AG09319 (cell line): ENCODE measurements at regions not wholly inside any gene's neighbourhood (a gene's known extent, or its start where the extent isn't known, plus 50 kb on each side); places are given as distances from the start of the nearest gene placed in this dataset.

Experiments used
- DNase-seq: peaks from one replicate; pipeline ENCODE4 v3.0.0-alpha.2; 2010; ENCODE audit warnings: low read depth; ENCODE audit errors: extremely low read depth
- TF ChIP-seq, protein P1 (sequence below): IDR thresholded peaks from 2 replicates; pipeline ENCODE4 v1.5.1; 2011; ENCODE audit warnings: low read depth, mild to moderate bottlenecking, inconsistent platforms, low read length, moderate library complexity

DNA sequence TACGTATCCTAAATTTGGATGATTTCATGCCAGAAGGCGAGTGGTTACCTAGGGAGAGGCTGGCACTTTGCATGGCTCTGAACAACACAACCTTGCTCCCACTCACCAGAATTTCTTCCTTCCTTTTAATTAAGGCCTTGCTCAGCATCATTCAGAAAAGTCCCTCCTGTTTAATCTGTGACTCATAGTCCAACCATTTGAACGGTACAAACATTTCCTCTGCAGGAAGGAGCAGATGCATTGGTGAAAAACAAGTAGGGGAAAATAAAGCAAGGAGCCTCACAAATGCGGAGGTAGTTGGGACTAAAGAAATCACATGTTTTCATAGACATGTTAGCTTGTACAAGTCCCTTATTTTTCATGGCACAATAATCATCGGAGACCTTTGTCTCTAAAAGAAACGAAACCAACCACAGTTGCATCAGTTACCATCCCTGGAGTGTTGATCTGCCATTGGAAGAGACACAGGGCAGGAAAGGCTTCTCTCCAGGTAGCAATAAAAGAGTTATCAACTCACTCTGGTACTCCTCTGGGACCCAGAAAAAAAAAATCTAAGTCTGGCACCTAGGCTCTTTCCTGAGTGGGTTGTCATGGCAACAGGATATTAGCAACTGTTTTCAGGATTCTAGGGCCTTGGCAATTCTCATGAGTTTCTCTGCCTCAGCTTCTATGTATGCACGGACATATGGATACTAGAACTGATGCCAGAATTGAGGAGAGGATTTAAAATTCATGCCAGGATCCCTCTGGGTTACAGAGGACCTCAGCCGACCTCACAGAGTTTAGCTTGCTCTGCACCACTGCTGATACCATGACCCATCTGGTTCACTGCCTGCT is 255.4 kb upstream of the ARPP21 start:
- TF ChIP-seq, protein P1, sequence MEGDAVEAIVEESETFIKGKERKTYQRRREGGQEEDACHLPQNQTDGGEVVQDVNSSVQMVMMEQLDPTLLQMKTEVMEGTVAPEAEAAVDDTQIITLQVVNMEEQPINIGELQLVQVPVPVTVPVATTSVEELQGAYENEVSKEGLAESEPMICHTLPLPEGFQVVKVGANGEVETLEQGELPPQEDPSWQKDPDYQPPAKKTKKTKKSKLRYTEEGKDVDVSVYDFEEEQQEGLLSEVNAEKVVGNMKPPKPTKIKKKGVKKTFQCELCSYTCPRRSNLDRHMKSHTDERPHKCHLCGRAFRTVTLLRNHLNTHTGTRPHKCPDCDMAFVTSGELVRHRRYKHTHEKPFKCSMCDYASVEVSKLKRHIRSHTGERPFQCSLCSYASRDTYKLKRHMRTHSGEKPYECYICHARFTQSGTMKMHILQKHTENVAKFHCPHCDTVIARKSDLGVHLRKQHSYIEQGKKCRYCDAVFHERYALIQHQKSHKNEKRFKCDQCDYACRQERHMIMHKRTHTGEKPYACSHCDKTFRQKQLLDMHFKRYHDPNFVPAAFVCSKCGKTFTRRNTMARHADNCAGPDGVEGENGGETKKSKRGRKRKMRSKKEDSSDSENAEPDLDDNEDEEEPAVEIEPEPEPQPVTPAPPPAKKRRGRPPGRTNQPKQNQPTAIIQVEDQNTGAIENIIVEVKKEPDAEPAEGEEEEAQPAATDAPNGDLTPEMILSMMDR: no peak
- no peak for DNase-seq

DNA sequence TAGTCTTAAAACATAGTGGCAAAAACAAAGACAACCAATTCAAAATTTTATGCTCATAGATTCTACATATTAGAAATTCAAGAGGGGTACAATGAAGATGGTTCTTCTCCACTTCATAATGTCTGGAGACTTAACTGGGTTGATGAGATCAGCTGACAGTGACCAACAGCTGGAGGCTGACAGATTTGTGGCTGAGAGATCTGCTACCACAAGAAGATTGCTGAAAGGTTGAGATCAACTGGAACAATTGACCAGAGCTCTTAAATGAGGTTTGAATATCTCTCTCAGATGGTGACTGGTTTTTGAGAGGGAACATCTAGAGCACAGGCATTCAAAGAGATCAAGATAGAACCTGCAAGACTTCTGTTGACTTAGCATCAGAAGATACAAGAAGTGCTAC is 254.1 kb upstream of the ARPP21 start:
- no peak for DNase-seq
- TF ChIP-seq, protein P1: no peak

DNA sequence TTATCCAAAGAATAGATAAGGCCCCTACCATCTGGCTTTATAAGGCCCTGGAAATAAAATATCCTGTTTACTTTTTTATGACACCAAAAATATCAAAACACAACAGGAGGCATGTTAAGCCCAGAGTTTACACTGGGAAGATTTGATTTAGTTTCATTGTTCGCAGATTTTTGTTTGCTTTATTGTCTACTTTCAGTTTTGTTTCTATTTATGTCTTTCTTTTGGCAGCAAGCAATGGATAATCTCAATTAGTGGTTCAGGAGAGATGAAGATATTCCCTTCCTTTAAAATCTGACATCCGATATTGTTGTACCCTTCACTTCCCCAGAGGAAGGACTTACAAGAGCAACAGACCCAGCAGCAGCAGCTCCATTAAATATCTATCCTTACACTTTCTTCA is 249.4 kb upstream of the ARPP21 start:
- no peak for DNase-seq
- TF ChIP-seq, protein P1: no peak

DNA sequence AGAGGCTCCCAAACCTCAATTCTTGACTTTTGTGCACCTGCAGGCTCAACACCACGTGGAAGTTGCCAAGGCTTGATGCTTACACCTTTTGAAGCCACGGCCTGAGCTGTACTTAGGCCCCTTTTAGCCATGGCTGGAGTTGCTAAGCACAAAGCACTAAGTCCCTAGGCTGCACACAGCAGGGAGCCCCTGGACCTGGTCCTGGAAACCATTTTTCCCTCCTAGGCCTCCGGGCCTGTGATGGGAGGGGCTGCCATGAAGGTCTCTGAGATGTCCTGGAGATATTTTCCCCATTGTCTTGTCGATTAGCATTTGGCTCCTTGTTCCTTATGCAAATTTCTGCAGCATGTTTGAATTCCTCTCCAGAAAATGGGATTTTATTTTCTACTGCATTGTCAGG is 247.1 kb upstream of the ARPP21 start:
- TF ChIP-seq, protein P1: no peak
- DNase-seq: no peak

DNA sequence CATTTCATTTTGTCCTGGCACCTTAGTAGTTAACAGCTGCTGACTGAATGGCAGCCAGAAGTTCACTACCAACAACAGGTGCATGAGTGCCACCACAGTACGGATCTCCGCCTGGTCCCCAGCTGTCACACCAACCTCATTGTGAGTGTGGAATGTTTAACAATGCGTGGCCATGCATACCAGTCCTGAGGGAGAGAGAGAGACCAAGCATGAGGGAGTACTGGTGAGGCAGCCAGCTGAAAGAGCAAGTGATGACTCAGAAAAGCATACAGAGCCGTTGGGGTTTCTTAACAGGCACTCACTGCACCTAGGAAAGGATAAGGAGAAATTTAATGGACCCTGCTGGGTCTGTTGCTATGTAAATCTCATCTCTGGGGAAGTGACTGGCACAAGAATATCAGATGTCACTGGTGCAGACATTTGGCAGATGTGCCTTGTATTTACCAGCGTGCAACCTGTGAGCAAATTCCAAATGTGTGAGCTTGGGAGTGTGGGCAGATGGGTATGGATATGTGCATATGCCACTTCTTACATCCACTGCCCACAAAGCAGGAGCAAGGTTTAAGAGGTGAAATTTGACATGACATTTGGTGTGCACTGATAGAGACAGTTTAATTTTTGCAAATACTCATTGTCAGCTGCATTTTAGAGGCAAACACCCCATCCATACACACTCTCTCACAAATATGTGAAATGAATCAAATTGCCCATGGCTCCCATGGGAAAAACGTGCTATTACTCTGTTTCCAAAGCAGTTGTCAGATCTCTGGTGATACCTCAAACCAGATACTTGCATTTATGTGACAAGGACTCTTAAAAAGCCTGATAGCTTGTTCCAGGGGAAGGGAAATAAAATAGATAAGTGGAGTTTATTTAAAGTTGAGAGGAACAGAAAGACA is 245.2 kb upstream of the ARPP21 start:
- no peak for DNase-seq

DNA sequence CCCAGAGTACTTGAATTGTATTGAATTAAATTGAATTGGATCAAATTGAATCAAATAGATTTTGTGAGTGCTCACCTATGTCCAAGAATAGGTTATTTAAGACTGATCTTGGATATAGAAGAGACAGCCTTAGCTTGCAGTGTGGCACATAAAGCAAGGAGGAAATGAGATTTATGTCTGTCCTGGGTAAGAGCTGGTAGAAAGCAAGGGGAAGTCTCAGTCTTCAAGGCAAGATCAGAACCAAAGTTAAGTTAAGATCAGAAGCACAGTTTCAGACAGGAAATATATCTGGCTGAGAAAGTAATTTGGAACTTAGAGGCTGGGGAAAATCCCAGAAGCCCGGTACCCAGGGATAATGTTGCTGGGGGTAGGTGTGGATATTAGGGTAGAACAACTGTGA is 244.4 kb upstream of the ARPP21 start:
- no peak for DNase-seq
- TF ChIP-seq, protein P1: no peak

More for the DNA sequence above, 245.2 kb upstream of the ARPP21 start:
- TF ChIP-seq, protein P1: no peak

DNA sequence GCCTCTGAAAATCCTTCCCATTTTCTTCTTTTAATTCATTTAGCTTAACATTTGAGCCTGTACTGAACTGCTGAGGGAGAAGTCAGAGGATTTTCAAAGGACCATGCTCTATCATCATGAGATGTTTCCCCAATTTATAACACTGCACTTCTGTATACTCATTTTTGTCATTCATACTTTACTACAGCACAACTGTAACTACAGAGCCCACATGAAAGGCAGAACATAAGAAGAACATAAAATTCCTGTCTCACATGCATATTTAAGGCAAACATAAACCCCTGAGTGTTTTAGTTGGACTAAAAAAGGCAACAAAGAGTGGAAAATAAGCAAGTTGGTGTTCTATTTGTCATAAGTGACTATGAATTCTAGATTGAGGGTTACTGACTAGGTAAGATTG is 237.7 kb upstream of the ARPP21 start:
- TF ChIP-seq, protein P1: no peak
- no peak for DNase-seq
